DND-41 (cell line): ENCODE measurements at regions not wholly inside any gene's neighbourhood (a gene's known extent, or its start where the extent isn't known, plus 50 kb on each side); places are given as distances from the start of the nearest gene placed in this dataset.

Experiments used
- CTCF ChIP-seq: IDR thresholded peaks from 2 replicates; pipeline ENCODE4 v1.5.1; 2012; ENCODE audit warnings: borderline replicate concordance, low read length, moderate library complexity, mild to moderate bottlenecking; ENCODE audit not compliant: poor library complexity, severe bottlenecking; ENCODE audit errors: extremely low read depth
- EZH2 ChIP-seq: IDR thresholded peaks from 3 replicates; pipeline ENCODE4 v1.6.1; 2012; ENCODE audit warnings: borderline replicate concordance, low read depth, mild to moderate bottlenecking, moderate library complexity, low read length, inconsistent platforms; ENCODE audit not compliant: severe bottlenecking

DNA sequence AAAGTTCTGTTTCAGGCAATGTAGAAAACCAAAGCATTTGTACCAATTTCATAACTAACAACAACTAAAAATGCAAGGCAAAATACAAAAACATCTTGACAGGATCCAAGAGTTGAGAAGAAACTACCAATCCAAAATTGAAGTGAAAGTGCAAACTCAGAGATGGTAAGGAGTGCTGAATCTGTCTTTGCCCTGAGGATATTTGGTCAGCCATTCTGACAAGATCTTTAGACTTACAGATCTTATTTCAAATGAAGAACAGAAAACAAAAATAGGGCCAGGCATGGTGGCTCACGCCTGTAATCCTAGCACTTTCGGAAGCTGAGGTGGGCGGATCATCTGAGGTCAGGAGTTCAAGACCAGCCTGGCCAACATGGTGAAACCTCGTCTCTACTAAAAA is 412.8 kb downstream of the ZFHX3 start:
- TF ChIP-seq CTCF (no peak), EZH2 (no peak)
